Activated CD8-positive, alpha-beta memory T cell treated with anti-CD3 and anti-CD28 coated beads for 24 hours (primary cell): ENCODE measurements at regions not wholly inside any gene's neighbourhood (a gene's known extent, or its start where the extent isn't known, plus 50 kb on each side); places are given as distances from the start of the nearest gene placed in this dataset.

Experiments used
- DNase-seq: peaks from one replicate; pipeline ENCODE4 v3.0.0-alpha.2; 2020

DNA sequence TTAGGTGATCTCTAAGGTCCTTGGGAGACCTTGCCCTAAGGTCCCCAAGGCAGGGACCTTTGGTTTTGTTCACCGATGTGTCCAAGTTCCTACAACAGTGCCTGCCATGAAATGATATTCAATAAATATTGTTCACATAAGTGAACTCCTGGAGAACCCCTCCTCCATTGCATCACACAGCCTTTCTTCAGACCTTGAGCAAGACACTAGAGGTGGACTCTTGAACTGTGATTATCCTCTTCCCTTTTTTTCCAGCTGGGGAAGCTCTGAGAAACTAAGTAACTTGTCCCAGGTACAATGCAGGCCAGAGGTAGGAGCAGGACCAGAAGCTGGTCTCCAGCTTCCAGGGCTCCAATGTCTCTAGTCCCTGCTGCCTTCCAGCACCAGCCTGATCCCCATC lies 76.6 kb upstream of the LMO1 start:
- DNase-seq = no peak

DNA sequence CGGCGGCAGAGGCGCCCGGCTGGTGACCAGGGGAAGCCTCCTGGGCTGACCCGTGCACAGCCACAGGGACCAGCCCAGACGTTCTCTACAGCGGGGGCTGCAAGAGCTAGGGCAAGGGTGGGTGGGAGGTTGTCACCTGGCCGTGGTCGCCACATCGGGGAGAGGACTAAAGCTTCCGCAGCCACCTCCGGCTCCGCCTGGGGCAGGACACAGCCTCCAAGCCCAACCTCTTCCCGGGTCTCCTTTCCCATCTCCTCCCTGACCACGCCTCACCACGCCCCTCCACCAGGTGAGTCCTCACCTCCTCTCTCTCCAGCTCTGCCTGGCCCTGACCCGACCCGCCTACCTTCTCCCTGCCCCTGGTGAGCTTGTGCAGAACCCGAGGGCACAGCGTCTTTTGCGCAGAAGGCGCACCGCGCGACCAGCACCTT lies 75.9 kb upstream of the LMO1 start:
- DNase-seq = no peak

DNA sequence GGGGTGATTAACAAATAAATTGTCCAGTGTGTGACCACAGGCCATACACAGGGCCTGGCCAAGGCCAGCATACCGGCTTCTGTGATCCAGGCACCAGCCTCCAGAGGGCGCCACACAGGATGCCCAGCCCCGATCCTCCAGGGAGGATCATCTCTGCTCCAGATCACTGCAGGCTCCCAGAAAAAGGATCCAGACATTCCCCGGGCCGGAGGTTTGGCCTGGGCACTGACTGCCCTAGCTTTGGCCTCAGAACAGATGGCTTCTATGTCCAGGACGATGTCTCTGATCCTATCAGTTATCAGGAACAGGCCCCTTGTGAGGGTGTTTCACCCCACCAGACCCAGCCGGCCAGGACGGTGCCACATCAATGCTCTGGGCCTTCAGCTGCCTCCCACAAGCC lies 74.5 kb upstream of the LMO1 start:
- peak; percentile 59 for DNase-seq

DNA sequence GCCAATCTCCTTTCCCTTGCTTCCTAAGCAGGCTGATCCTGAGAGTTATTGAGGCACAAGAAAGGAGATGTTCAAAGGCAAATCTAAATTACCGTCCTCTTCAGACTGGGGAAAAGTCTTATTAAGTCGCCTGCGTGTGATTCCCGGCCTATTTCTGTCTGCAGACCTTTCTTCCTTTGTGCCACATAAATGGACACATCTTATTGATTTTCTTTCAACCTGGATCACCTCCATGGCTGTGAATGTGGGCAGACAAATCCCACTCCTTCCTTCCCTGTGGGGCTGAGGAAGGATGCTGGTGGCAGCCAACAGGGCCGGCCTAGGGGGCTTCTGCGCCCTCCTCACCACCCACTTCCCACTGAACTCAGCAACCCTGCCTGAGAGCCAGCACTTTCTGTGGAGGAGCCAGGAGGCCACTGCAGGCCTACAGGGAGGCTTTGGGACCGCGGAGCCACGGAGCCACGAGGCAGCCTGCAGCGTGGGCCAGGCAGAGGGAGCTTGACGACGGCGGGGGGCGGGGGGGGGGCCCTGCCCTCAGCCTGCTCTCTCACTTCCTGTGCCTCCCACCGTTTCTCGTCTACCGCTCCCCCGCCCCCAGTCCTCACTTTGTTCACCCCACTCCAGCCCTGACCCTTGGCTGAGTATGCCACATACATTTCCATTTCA lies 73.6 kb upstream of the LMO1 start:
- DNase-seq = no peak

DNA sequence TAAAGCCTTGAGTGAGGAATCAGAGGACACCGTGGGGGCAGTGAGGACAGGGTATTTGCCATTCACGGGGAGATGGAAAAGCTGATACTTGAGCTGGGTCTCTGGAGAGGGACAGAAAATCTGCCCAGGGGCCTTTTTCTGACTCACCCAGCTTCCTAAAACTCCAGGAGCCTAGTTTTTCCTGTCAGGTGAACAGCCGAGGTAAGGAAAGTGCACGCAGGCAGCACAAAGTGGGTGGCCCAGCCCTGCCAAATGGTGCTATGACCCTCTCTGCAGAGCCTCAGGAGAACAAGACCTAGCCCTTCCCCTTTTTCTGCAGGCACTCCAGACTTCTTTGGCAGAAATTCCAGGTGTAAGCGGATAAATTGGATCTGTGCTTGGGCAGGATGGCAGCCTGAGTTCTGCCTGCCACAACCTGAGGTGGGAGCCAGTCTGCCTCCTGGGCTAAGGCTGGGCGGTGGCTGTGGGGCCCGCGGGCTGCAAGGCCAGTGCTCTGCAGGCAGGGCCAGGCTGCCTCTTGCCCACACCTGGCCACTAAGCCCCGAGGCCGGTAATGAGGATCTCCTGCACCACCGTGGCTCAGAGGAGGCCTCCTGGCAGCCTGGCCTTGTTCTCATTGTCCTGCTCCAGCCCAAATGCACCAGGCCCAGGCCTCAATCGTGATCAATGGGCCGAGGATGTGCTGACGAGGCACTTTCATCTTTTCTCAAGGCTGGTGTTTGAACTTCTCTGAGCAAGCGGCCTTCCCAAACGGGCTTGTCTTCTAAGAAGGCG lies 72.9 kb upstream of the LMO1 start:
- DNase-seq = no peak

DNA sequence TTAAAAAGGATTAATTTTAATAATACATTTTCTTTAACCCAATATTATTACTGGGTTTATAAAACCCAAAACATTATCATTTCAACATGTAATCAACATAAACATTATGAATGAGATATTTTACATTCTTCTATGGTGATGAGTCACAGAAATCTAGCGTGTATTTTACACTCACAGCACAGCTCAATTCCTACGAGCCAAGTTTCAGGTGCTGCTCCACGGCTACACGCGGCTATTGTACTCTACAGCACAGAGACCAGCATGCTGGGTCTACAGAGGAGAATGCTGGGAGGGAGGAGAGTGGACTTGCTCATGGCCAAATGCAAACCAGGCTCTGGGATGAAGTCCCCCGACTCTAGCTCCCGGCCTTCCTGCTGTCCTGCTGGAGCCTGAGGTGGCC lies 72.0 kb upstream of the LMO1 start:
- no peak for DNase-seq

DNA sequence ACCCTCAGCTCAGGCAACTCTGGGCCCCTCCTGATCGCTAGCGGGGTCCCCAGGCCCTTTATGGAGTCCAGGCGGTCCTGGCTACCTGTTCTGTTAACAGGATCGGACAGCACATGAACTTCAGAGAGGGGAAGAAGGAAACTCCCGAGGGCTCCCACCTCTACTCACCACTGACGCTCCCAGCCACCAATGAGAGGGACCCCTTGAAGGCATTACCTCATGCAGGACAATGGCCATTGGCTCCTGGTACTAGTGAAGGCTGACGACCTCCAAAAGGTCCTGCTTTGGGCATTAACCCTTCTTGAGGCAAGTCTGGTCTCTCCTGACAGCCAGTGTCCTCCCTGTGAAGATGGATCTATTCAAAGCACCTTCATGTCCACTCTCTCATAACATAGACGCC lies 71.5 kb upstream of the LMO1 start:
- DNase-seq = no peak

DNA sequence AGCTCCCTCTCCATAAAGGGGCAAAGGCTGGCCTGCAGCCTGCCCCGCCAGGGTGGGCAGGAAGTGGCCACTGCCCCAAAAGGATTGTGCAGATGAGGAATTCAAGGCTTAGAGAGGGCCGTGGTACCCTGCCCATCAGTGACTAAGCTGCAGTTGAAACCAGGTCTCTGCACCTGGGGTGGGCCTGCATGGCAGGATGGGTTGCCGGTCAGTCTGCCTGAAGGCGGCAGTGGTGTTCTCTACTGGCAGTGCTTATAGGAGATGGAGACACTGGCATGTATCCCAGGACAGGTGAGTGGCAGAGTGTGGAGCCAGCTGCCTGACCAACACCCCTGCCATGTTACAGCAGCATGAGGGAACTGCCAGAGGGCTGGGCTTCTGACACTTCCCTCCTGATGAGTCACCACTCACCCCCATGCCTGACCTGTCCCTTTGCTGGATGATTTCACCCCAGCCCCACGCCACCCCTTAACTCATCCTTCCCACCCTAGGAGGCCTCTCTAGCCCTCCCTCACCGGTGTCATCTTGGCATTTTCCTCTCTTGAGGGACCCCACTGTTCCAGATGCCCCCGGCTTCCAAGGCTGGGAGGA lies 70.2 kb upstream of the LMO1 start:
- no peak for DNase-seq

DNA sequence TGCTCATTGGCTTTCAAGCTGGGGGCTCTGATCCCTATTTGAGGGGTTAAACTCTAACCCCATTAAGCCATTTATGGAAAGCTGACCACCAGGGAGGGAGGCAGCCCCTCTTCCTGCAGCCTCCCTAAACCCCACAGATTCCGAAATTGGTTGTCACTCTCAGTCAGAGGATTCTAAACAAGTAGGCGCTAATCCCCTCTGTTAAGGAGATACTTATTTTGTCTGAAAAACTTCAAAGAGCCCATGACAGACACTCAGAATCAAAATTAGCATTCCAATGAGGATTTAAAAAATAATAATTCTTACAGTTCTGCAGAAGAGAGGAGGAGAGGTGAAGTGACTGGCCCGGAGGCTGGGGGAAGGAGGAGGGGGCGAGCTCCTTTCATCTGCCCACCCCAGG lies 69.7 kb upstream of the LMO1 start:
- no peak for DNase-seq

DNA sequence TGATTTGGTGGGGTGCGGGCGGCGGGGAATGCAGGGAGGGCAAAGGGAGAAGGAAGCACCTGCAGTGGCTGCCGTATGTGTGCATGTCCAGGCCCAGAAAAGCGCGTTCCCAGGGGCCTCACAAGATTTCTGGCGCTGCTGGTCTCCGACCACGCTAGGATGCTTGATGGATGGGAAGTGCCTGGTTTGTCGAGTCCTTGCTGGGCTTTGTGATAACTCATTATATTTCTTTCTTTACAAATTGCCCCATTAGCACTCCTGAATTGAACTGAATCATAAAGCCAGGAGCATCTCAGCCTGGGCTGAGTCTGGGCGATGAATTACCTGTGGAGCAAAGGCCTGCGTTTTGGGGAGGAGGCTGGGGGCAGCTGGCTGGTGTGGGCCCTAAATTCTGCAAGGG lies 69.2 kb upstream of the LMO1 start:
- DNase-seq = no peak

DNA sequence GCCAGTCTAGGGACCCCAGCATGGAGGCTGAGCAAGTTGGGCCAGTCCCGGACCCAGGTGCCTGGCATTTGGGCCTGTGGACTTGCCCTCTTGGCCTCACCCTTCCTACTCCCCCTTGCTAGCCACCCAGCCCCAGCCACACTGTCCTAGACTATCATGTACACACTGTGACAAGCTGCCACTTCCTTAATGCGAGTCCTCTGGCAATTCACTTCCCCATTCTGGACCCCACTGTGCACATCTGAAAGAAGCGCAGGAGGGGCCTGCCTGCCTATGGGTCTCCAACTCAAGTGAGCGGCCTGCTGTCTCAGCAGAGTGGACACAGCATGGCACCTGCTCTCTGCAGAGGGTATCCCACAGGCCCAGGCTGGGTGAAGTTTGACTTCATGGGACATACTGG lies 68.5 kb upstream of the LMO1 start:
- DNase-seq = no peak

DNA sequence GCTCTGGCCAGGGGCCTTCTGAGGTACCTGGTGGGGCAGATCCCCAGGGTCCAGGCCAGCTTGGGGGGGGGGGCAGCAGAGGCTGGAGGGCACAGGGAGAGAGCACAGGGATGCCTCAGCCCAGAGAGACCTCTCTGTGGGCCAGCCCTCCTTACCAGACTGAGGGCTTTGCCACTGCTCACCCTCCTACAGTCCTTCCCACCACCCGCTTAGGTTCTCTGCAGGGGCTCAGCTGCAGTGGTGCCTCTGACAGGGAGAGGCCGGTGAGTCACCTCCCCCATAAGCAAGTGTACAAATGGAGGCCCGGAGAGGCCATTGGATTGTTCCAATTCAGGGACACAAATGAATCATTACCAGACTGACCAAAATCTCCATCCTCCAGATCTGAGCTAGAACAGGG lies 68.1 kb upstream of the LMO1 start:
- no peak for DNase-seq

DNA sequence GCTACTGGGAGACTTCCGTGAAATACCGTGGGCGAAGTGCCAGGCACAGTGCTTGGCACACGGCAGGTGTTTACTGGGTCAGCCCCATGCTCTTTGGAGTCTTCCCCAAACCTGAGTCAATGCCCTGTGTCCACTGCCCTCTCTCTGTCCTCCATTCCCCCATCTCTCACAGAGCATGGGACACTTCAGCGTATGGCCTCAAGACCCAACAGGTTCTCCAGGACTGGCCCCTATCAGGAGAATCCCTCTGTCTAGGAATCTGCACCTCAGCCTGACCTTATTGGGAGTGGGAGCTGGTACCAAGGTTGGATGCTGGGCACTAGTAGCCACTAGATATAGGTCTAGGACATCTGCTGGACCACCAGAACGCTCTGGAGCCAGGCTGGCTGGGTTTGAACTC lies 67.2 kb upstream of the LMO1 start:
- no peak for DNase-seq

DNA sequence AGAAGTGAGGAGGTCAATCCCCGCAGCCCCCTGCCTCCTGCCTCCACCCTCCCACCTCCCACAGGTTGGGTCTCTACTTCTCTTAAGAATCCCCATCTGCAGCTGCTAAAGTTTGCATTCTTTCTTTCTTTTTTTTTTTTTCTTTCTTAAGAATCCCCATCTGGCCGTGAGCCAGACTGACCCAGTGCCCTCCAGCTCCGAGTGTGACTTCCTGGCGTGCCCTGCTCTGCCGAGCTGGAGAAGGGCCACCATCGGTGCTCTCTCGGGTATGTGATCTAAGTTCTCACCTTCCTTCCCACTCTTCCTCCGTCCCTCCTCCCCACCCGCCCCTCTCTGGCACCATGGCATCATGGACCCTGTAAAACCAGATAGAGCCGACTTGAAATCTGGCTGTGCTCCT lies 66.7 kb upstream of the LMO1 start:
- DNase-seq = no peak

DNA sequence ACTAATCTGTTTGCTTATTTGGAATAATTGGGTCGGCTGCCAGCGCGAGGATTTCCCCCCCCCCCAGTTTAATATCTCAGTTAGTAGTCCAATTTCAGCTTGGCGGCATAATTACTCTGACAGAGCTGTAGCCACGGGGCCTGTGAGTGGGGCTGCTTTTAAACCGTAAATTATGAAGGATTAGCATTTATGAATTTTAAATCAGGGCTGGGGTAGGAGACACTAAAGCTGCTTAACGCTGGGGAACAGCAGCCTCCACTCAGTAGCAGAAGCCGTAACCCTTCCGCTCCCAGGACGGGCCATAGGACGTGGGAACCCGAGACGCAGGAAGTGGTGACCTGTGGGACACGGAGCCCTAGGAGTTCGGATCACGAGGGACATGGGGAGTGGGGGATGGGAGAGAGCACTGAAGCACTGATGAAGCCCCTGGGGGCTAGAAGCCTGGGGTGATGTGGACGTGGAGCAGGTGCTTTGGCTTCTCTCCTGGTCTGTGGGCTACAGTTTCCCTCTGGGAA lies 66.2 kb upstream of the LMO1 start:
- DNase-seq = no peak

DNA sequence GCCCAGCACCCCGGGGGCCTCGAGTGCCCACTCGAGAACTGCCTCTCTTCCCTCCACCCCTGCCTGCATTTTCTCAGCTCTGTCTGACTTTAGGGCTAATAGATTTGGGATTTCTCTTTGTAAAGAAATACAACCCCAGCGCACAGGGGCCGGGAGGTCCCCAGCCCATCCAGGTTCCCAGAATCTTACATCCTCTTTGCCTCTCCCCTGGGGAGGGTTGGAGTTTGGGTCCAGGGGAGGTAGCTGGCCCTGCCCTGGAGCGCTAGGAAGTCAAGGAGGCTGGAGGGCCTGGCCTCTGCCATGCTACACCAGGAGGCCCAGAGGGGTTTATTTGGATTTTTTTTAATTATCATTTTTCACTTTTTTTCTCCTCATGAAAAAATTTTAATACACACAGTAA lies 65.7 kb upstream of the LMO1 start:
- DNase-seq = no peak

DNA sequence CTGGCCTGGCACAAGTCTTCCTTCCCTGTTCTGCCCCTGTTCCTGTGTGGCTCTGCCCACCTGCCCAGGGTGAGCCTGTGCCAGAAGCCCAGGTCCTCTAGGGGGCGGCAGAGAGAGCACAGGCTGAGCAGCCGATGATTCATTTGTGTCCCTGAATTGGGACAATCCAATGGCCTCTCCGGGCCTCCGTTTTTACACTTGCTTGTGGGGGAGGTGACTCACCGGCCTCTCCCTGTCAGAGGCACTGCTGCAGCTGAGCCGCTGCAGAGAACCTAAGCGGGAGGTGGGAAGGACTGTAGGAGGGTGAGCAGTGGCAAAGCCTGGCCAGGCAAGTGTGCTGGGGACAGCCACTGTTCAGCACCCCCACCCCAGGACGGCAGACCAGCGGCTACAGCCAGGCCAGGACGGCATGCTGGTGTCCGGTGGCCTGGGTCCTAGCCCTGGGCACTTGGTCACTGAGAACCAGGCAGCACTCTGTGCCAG lies 65.2 kb upstream of the LMO1 start:
- DNase-seq = peak; percentile 83

DNA sequence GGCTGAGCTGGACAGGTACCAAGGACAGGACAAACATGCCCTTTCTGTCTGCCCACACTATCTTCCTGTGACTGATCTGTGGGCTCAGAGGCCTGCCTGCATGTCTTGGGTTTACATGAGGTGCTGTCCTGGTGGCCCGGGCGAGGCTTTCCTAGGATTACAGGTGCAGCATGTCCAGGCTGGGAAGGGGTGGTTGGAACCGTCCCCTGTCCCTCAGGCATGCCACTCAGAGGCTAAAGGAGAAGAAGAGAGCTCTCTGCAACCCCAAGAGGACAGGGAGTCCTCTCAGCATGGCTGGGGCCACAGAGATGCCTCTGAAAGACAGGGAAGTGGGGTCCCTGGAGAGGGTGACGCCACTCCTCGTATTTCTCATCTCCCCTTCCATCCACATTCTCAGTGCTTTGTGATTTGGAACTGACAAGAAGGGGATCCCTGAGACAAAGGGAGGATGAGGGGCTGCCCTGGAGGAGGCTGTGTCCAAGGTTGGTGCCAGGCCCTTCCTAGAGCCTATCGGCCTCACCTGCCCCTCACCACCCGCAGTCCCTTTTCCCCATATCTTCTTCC lies 64.6 kb upstream of the LMO1 start:
- DNase-seq = no peak

DNA sequence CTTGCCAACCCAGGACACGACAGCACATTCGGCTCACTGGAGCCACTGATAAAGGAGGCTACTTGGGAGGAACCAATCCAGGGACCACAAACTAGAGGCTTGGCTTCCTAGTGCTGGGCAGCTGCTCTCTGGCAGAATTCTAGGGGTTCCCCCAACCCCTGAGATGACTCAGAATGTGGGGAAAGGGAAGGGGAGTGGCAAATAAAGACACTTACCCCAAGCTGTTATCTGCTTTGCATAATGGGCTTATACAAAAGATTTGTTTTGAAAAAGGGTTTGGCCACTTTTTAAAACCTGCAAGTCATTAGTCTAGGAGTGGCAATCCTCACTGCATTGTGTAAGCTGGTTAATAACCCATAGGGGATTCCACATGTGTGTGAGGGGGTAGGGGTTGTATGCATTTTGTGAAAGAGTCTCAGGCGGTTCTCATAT lies 64.1 kb upstream of the LMO1 start:
- DNase-seq = no peak

DNA sequence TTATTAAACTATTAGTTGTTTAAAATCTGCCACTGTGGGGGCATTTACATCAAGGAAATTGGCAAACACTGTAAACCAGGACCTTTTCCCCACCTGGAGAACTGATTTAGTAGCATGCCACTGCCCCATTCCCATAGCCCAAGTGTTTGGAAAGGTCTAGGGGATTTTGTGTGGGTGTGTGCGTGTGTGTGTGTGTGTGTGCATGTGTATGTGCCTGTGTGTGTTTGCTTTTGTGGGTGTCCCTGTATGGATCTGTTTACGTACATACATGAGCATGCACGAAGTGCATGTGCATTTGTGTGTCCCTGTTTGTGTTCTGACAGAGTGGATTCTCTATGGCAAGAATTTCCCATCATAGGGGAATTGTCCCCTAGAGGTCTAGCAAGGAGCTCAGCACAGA lies 62.7 kb upstream of the LMO1 start:
- DNase-seq = no peak

DNA sequence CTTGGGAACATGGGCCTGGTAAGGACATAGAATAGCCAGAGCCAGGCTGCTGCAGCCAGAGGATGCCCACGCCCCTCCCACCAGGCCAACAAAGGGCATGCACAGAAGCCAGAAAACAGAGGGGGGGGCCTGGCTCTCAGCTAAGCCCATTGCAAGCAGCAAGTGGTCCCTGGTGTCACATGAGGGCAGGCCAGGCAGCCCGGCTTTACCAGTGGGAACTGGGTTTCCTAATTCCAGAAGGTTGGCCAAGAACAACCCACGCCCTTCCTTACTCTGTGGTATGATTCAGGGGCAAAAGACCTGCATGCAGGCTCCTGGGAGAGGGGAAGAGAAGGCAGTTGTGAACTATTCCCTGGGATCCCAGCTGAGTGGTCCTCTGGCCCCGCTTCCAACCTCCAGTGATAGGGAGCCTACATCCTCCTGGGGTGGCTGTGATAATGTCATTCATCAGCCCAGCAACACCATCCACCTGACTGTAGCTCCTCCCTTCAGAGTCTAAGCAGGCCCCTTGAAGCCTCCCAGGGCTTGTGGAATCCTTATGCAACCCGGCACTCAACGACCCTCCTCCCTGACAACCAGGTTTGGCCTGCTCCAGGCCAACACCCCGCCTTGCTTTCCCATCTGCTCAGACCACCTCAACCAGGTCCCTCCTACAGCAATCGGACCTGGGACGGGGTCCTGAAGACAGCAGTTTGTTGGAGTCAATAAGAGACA lies 62.1 kb upstream of the LMO1 start:
- no peak for DNase-seq

DNA sequence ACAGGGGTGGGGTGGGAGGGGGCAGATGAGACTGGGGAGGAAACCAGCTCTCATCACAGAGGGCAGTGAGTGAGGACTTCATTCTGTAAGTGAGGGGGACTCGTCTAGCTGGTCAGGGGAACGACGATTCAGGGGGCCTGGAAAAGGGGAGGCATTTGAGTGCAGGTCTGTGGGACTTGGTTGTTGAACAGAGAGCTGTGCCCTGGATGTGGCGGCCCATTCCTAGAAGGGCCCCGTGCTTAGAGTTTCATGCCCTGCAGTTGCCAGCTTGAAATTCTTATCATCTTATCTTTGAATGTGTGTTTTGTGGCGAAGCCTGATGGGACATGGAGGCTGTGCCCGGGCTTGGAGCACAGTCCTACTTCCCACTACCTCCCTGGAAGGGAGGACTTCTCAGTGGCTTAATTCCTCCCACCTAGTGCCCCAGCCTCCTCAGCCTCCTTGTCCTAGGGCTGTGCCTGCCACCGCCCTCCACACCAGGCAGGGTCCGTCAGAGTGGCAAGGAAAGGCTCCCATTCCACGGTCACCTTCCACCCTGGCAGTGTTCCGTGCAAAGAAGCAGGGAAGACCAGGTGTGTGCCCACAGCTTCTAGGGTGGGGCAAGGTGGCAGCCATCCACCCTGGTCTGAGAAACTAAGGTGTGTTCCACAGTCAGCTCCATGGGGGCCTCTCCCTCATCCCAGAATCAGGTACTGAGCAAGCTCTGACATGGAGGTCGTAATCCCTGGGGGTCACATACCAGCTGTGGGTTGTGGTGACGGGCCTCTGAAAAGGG lies 59.7 kb upstream of the LMO1 start:
- no peak for DNase-seq
